Smooth muscle cell (in vitro differentiated cells): ENCODE measurements at regions not wholly inside any gene's neighbourhood (a gene's known extent, or its start where the extent isn't known, plus 50 kb on each side); places are given as distances from the start of the nearest gene placed in this dataset.

Experiments
- DNase-seq: peaks from one replicate; lab custom pipeline; 2025; ENCODE audit not compliant: unreplicated experiment; lab: John Stamatoyannopoulos, UW
- H2AFZ ChIP-seq: fragments of 200-600 bp; sonication (generic); 2 replicates; pipeline ENCODE4 v1.6.0; 2016; ENCODE audit warnings: antibody characterized with exemption, low read depth, mild to moderate bottlenecking
- H3F3A ChIP-seq: fragments of 200-600 bp; sonication (generic); 2 replicates; pipeline ENCODE4 v1.6.0; 2017; ENCODE audit warnings: antibody characterized with exemption, low read depth
- H3K27ac ChIP-seq: fragments of 200-600 bp; sonication (generic); 2 replicates; pipeline ENCODE4 v1.5.1; 2016; ENCODE audit warnings: low read depth, mild to moderate bottlenecking
- H3K27me3 ChIP-seq: fragments of 200-600 bp; sonication (generic); 2 replicates; pipeline ENCODE4 v1.6.1; 2016; ENCODE audit warnings: low read depth, mild to moderate bottlenecking
- H3K36me3 ChIP-seq: fragments of 200-600 bp; sonication (generic); 2 replicates; pipeline ENCODE4 v1.5.1; 2016; ENCODE audit warnings: low read depth
- H3K4me1 ChIP-seq: fragments of 200-600 bp; sonication (generic); 2 replicates; pipeline ENCODE4 v1.5.1; 2016; ENCODE audit warnings: low read depth
- H3K4me2 ChIP-seq: fragments of 200-600 bp; sonication (generic); 2 replicates; pipeline ENCODE4 v1.6.0; 2016; ENCODE audit warnings: mild to moderate bottlenecking
- H3K4me3 ChIP-seq: fragments of 200-600 bp; sonication (generic); 2 replicates; pipeline ENCODE4 v1.5.1; 2016; ENCODE audit warnings: mild to moderate bottlenecking
- H3K79me2 ChIP-seq: fragments of 200-600 bp; sonication (generic); 2 replicates; pipeline ENCODE4 v1.6.0; 2016; ENCODE audit warnings: low read depth, mild to moderate bottlenecking
- H3K9ac ChIP-seq: fragments of 200-600 bp; sonication (generic); 2 replicates; pipeline ENCODE4 v1.6.0; 2016; ENCODE audit warnings: low read depth
- H3K9me3 ChIP-seq: fragments of 200-600 bp; sonication (generic); replicated peaks from 2 replicates; pipeline ENCODE4 v1.5.1; 2016; ENCODE audit warnings: low read depth
- H4K20me1 ChIP-seq: fragments of 200-600 bp; sonication (generic); 2 replicates; pipeline ENCODE4 v1.6.0; 2016; ENCODE audit warnings: low read depth
- CTCF ChIP-seq: fragments of 200-600 bp; sonication (generic); IDR thresholded peaks from 2 replicates; pipeline ENCODE4 v1.5.1; 2017; ENCODE audit warnings: borderline replicate concordance, mild to moderate bottlenecking, antibody characterized with exemption; ENCODE audit not compliant: insufficient read depth, poor library complexity, severe bottlenecking
- WGBS: methylation state at CpG from one replicate; pipeline ENCODE4 v1.1.7; 2016; ENCODE audit warnings: low lambda C conversion rate; 5-methylcytosine and 5-hydroxymethylcytosine counted together

DNA sequence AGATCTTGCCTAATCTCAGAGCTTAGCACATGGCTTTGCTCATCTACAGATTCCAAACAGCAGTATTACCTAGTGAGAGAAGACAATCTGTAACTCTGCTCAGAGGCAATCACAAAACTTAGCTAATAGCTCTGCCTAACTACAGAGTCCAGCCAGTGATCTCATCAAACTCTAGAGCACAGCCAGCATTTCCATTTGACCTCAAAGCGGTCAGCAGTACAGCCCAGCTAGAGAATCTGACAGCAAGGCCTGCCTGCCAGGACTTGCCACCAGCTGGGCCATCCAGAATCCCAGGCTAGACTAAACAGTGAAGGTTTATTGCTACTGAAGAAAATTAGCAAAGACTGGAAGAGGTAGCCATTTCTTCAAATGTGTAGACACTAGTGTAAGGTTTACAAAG, 217.9 kb upstream of the VLDLR start:
- Histone ChIP-seq H3K4me2 (no peak overlapping the region), H4K20me1 (no peaks in the 10 kb centered on the region), H3K27me3 (no peaks in the 10 kb centered on the region), H2AFZ (no peak overlapping the region), H3K4me3 (no peak overlapping the region), H3K9ac (no peak overlapping the region), H3K4me1 (no peaks in the 10 kb centered on the region), H3K27ac (no peak overlapping the region), H3F3A (no peaks in the 10 kb centered on the region), H3K36me3 (no peaks in the 10 kb centered on the region), H3K79me2 (no peaks in the 10 kb centered on the region), H3K9me3 (no peaks in the 10 kb centered on the region)
- 48% methylated on average over 1 of the region's 1 CpG for WGBS
- no peak for TF ChIP-seq CTCF
- no peak for DNase-seq

DNA sequence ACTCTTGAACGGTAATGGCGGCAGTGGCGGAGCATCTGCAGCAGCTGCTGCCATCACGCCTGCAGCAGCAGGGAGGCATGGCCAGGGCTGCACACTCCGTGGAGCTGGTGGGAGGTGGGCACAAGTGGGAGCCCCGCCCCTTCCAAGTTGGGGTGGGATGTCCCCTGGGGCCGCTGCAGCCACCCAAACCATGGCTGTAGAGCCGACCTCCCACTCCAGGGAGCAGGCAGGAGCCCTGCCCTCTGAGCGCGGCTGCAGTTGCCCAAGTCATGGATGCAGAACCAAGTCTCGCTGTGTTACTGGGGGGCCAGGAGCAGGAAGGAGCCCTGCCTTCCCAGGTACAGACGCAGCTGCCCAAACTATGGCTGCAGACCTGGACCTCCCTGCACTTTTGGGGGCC, 215.3 kb upstream of the VLDLR start:
- TF ChIP-seq CTCF: no peak
- Histone ChIP-seq H3K4me1 (peaks cover 5% of the 10 kb centered on the region), H3K9ac (no peak overlapping the region), H4K20me1 (no peaks in the 10 kb centered on the region), H3K4me3 (no peak overlapping the region), H3K27me3 (no peaks in the 10 kb centered on the region), H3F3A (no peaks in the 10 kb centered on the region), H3K9me3 (no peaks in the 10 kb centered on the region), H2AFZ (no peak overlapping the region), H3K79me2 (no peaks in the 10 kb centered on the region), H3K36me3 (no peaks in the 10 kb centered on the region), H3K27ac (no peak overlapping the region), H3K4me2 (no peak overlapping the region)
- 91% methylated on average over 12 of the region's 12 CpGs for WGBS
- DNase-seq: no peak

- Histone ChIP-seq H3K4me3 (no peak overlapping the region), H3K27me3 (no peaks in the 10 kb centered on the region), H3K27ac (no peak overlapping the region), H3K36me3 (no peaks in the 10 kb centered on the region), H3K9ac (no peak overlapping the region), H2AFZ (no peak overlapping the region), H3F3A (no peaks in the 10 kb centered on the region), H3K4me2 (no peak overlapping the region), H3K4me1 (peaks cover 13% of the 10 kb centered on the region), H4K20me1 (no peaks in the 10 kb centered on the region), H3K79me2 (no peaks in the 10 kb centered on the region), H3K9me3 (no peaks in the 10 kb centered on the region)
- TF ChIP-seq CTCF: no peak
- WGBS: 76% methylated on average over 7 of the region's 7 CpGs
- no peak for DNase-seq
Observed at GRCh38 chr9:2407450-2407849, 214.1 kb upstream of the VLDLR start.

DNA sequence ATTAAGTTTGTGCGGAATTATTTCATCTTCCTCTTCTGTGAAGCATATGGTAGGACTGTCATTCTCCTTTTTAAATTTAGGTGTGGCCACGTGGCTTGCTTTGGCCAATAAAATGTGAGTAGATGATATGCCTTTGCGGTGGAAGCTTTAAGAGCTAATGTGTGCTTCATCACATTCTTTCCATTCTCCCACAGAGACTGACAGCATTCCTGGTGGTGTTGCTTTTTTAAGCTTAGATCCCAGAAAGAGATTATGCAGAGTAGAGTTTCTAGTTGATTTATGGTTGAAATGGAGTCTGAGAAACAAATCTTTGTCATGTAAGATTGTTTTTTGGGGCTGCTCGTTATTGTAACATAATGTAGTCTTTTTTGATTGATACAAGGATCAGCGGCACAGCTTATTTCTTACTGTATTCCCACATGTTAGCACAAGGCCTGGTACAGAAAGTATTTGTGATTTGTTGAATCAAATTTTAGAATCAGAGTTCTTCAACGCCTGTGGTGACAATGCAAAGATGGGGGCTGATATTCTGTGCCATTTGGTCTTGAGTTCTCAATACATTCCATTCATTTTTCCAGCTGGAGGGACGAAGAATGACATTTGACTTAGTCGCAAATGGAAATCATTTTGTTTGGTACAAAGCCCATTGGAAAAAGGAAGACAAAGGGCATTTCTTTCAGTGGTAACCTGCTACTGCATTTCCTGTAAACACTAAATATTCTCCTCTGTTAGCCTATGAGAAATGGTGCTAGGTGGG, 209.9 kb upstream of the VLDLR start:
- no peaks in the 10 kb centered on the region for H4K20me1 ChIP-seq
- H3K4me3 ChIP-seq: no peak overlapping the region
- no peaks in the 10 kb centered on the region for H3K36me3 ChIP-seq
- 46% methylated on average over 8 of the region's 8 CpGs for WGBS
- no peak overlapping the region for H3K9ac ChIP-seq
- H3K27me3 ChIP-seq: no peaks in the 10 kb centered on the region
- peak overlapping the region; percentile 51 for H3K27ac ChIP-seq
- H3K79me2 ChIP-seq: no peaks in the 10 kb centered on the region
- no peak for TF ChIP-seq CTCF
- DNase-seq: no peak
- no peaks in the 10 kb centered on the region for H3K9me3 ChIP-seq
- H3K4me2 ChIP-seq: peak overlapping the region; percentile 39
- H2AFZ ChIP-seq: no peak overlapping the region
- peaks cover 13% of the 10 kb centered on the region for H3K4me1 ChIP-seq
- no peaks in the 10 kb centered on the region for H3F3A ChIP-seq
